Activated CD8-positive, alpha-beta memory T cell treated with anti-CD3 and anti-CD28 coated beads, Interleukin-2, amount 10 ng/mL, durations not matched to agents 7 days and 5 days (primary cell): ENCODE measurements at regions not wholly inside any gene's neighbourhood (a gene's known extent, or its start where the extent isn't known, plus 50 kb on each side); places are given as distances from the start of the nearest gene placed in this dataset.
A peak's percentile ranks its signal among the peaks of the same experiment; 100 is the strongest.

Experiments
- ATAC-seq: fragments of 150-1000 bp; cut with Tn5 transposase; one replicate; pipeline ENCODE4 v1.10.0; 2021; ENCODE audit warnings: moderate library complexity
- CTCF ChIA-PET: fragments of 350-600 bp; sonication (Branson Sonifier 250); formaldehyde crosslinking; loops from one replicate; lab custom pipeline; 2021; ENCODE audit warnings: antibody characterized with exemption; lab: Charles Lee
- DNase-seq: peaks from one replicate; pipeline ENCODE4 v3.0.0-alpha.2; 2020
- H3K27ac Mint-ChIP-seq: one replicate; pipeline ENCODE4 v1.8.0; 2021; ENCODE audit warnings: mild to moderate bottlenecking, mixed read lengths
- H3K27me3 Mint-ChIP-seq: one replicate; pipeline ENCODE4 v1.8.0; 2021; ENCODE audit warnings: mixed read lengths
- H3K36me3 Mint-ChIP-seq: one replicate; pipeline ENCODE4 v1.8.0; 2021; ENCODE audit warnings: mild to moderate bottlenecking, mixed read lengths
- H3K4me1 Mint-ChIP-seq: one replicate; pipeline ENCODE4 v1.8.0; 2021; ENCODE audit warnings: mixed read lengths
- H3K4me3 Mint-ChIP-seq: one replicate; pipeline ENCODE4 v1.8.0; 2021; ENCODE audit warnings: mild to moderate bottlenecking, moderate library complexity, mixed read lengths
- H3K9me3 Mint-ChIP-seq: one replicate; pipeline ENCODE4 v1.8.0; 2022; ENCODE audit warnings: low read depth, mixed read lengths

- CTCF ChIA-PET = no interaction called here
- DNase-seq = no peak
- ATAC-seq = no peak
- Mint-ChIP-seq H3K27ac (no peak overlapping the region), H3K9me3 (no peaks in the 10 kb centered on the region), H3K27me3 (peaks cover 54% of the 10 kb centered on the region), H3K4me1 (peaks cover 25% of the 10 kb centered on the region), H3K36me3 (no peaks in the 10 kb centered on the region), H3K4me3 (no peak overlapping the region)
Measured at GRCh38 chr2:111660811-111661210, 223.2 kb downstream of the ANAPC1 start.

- no peaks in the 10 kb centered on the region for H3K36me3 Mint-ChIP-seq
- H3K27me3 Mint-ChIP-seq = peaks cover 54% of the 10 kb centered on the region
- H3K27ac Mint-ChIP-seq = no peak overlapping the region
- ATAC-seq (no peak), DNase-seq (no peak)
- H3K4me3 Mint-ChIP-seq = no peak overlapping the region
- peaks cover 25% of the 10 kb centered on the region for H3K4me1 Mint-ChIP-seq
- CTCF ChIA-PET = interaction anchor here (1.3 kb wide), 1 partner anchor 15 kb away, joined by 3 read pairs; no protein-coding TSS in a partner anchor
- H3K9me3 Mint-ChIP-seq = no peaks in the 10 kb centered on the region
Measured at GRCh38 chr2:111661286-111661940, 222.6 kb downstream of the ANAPC1 start.

- Mint-ChIP-seq H3K4me1 (peaks cover 25% of the 10 kb centered on the region), H3K27me3 (peaks cover 46% of the 10 kb centered on the region), H3K27ac (no peak overlapping the region), H3K36me3 (no peaks in the 10 kb centered on the region), H3K9me3 (no peaks in the 10 kb centered on the region), H3K4me3 (no peak overlapping the region)
- CTCF ChIA-PET = interaction anchor here (1.0 to 1.3 kb wide), 3 partner anchors 15 to 21 kb away, joined by 3 read pairs; no protein-coding TSS in a partner anchor
- ATAC-seq = peak; percentile 24
- no peak for DNase-seq
Measured at GRCh38 chr2:111662039-111662770, 221.8 kb downstream of the ANAPC1 start.

GRCh38 chr2:111662771-111663470, 221.1 kb downstream of the ANAPC1 start:
- Mint-ChIP-seq H3K27ac (peak overlapping the region; percentile 40), H3K36me3 (no peaks in the 10 kb centered on the region), H3K4me3 (no peak overlapping the region), H3K4me1 (peaks cover 25% of the 10 kb centered on the region), H3K27me3 (peaks cover 46% of the 10 kb centered on the region), H3K9me3 (no peaks in the 10 kb centered on the region)
- DNase-seq (peak; percentile 78), ATAC-seq (peak; percentile 86)
- CTCF ChIA-PET = interaction anchor here (1.0 to 1.3 kb wide), 3 partner anchors 16 to 21 kb away, joined by 3 read pairs; no protein-coding TSS in a partner anchor

- Mint-ChIP-seq H3K27me3 (peaks cover 49% of the 10 kb centered on the region), H3K36me3 (no peaks in the 10 kb centered on the region), H3K27ac (no peak overlapping the region), H3K4me3 (no peak overlapping the region), H3K4me1 (peaks cover 25% of the 10 kb centered on the region), H3K9me3 (no peaks in the 10 kb centered on the region)
- CTCF ChIA-PET = interaction anchor here (1.0 kb wide), 1 partner anchor 20 kb away, joined by 3 read pairs; no protein-coding TSS in a partner anchor
- DNase-seq (no peak), ATAC-seq (no peak)
Measured at GRCh38 chr2:111663471-111664274, 220.3 kb downstream of the ANAPC1 start.

GRCh38 chr2:111664275-111664850, 219.6 kb downstream of the ANAPC1 start:
- no peak for ATAC-seq
- Mint-ChIP-seq H3K9me3 (no peaks in the 10 kb centered on the region), H3K4me1 (peaks cover 25% of the 10 kb centered on the region), H3K27ac (no peak overlapping the region), H3K36me3 (no peaks in the 10 kb centered on the region), H3K27me3 (peaks cover 51% of the 10 kb centered on the region), H3K4me3 (no peak overlapping the region)
- CTCF ChIA-PET = no interaction called here
- no peak for DNase-seq

- peaks cover 25% of the 10 kb centered on the region for H3K4me1 Mint-ChIP-seq
- no peaks in the 10 kb centered on the region for H3K36me3 Mint-ChIP-seq
- DNase-seq = no peak
- no peak overlapping the region for H3K27ac Mint-ChIP-seq
- H3K27me3 Mint-ChIP-seq = peaks cover 45% of the 10 kb centered on the region
- H3K9me3 Mint-ChIP-seq = no peaks in the 10 kb centered on the region
- H3K4me3 Mint-ChIP-seq = no peak overlapping the region
- CTCF ChIA-PET = no interaction called here
- no peak for ATAC-seq
Measured at GRCh38 chr2:111665011-111665410, 219.0 kb downstream of the ANAPC1 start.

GRCh38 chr2:111665551-111666116, 218.4 kb downstream of the ANAPC1 start:
- ATAC-seq (no peak), DNase-seq (no peak)
- H3K27ac Mint-ChIP-seq = no peak overlapping the region
- no peak overlapping the region for H3K4me3 Mint-ChIP-seq
- H3K27me3 Mint-ChIP-seq = peaks cover 41% of the 10 kb centered on the region
- no peaks in the 10 kb centered on the region for H3K9me3 Mint-ChIP-seq
- no peaks in the 10 kb centered on the region for H3K36me3 Mint-ChIP-seq
- CTCF ChIA-PET = no interaction called here
- H3K4me1 Mint-ChIP-seq = peaks cover 25% of the 10 kb centered on the region

GRCh38 chr2:111666160-111666559, 217.8 kb downstream of the ANAPC1 start:
- no peaks in the 10 kb centered on the region for H3K9me3 Mint-ChIP-seq
- peaks cover 25% of the 10 kb centered on the region for H3K4me1 Mint-ChIP-seq
- peaks cover 36% of the 10 kb centered on the region for H3K27me3 Mint-ChIP-seq
- no peak overlapping the region for H3K4me3 Mint-ChIP-seq
- no peak overlapping the region for H3K27ac Mint-ChIP-seq
- DNase-seq (no peak), ATAC-seq (no peak)
- no peaks in the 10 kb centered on the region for H3K36me3 Mint-ChIP-seq
- CTCF ChIA-PET = no interaction called here

- no peak for ATAC-seq
- CTCF ChIA-PET = no interaction called here
Measured at GRCh38 chr2:111667001-111667400, 217.0 kb downstream of the ANAPC1 start.

GRCh38 chr2:111667542-111668273, 216.3 kb downstream of the ANAPC1 start:
- Mint-ChIP-seq H3K4me1 (peaks cover 12% of the 10 kb centered on the region), H3K36me3 (no peaks in the 10 kb centered on the region), H3K27me3 (peaks cover 31% of the 10 kb centered on the region), H3K9me3 (no peaks in the 10 kb centered on the region), H3K4me3 (no peak overlapping the region), H3K27ac (no peak overlapping the region)
- DNase-seq = no peak
- no peak for ATAC-seq
- CTCF ChIA-PET = no interaction called here

More at GRCh38 chr2:111667001-111667400, 217.0 kb downstream of the ANAPC1 start:
- Mint-ChIP-seq H3K9me3 (no peaks in the 10 kb centered on the region), H3K4me1 (peaks cover 19% of the 10 kb centered on the region), H3K4me3 (no peak overlapping the region), H3K27me3 (peaks cover 31% of the 10 kb centered on the region), H3K27ac (no peak overlapping the region), H3K36me3 (no peaks in the 10 kb centered on the region)
- no peak for DNase-seq

GRCh38 chr2:111668274-111668616, 215.7 kb downstream of the ANAPC1 start:
- Mint-ChIP-seq H3K9me3 (no peaks in the 10 kb centered on the region), H3K4me3 (no peak overlapping the region), H3K36me3 (no peaks in the 10 kb centered on the region), H3K27me3 (peaks cover 26% of the 10 kb centered on the region), H3K27ac (no peak overlapping the region), H3K4me1 (peaks cover 6% of the 10 kb centered on the region)
- no peak for ATAC-seq
- DNase-seq = no peak
- CTCF ChIA-PET = no interaction called here
